ENCODE measurements at regions not wholly inside any gene's neighbourhood (a gene's known extent, or its start where the extent isn't known, plus 50 kb on each side); places are given as distances from the start of the nearest gene placed in this dataset.

DNA sequence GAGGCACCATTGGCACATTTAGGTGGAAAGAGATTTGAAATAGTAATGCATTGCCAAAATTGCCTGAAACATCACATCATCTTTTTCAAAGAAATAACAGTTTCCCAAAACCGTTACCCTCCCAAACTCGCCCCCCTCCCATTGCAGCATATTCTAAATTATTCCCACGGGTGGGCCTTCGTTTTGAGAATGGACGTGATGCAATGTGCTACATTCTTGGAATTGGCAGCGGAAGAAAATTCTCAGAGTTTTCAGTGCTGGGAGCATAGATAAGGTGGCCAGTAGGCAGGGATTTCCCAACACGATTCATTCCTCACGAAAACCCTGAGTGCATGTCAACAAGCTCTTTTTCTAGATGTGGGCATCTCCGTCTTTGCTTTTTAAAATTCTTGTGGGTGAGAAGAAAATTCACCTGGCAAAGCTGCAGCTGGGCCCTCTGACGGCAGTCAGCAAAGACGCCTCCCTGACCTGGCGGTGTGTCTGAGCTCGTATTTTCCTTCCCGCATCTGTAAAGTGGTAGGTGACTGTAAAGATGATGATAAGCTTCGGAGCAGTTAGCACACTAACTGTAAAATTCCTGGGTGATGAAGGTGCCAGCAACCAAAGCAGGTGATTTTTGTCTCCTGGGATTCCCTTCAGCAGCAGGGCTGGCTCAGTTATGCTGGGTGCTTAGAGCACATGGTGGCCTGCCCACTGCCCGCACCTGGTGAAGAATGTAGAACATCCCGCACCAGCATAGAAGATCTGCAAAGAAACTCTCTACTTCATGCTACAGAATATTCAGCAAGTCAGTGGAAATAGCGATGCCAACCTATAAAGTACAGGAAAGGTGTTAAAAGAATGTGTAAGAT, 141.9 kb upstream of the KLF6 start (continued):
- TF ChIP-seq RBBP5 (IDR thresholded peaks at IDR 0.05; ENCODE audit: borderline replicate concordance, insufficient read depth, low read length, poor library complexity, severe bottlenecking) (peak; percentile 80), ZNF584 (CRISPR knock-in tag; IDR thresholded peaks at IDR 0.05; ENCODE audit: low read depth) (peak; percentile 66; the same call in 1 of the 2 replicates), MXI1 (IDR thresholded peaks at IDR 0.05; ENCODE audit: low read depth, low read length) (no peak), CSDE1 (IDR thresholded peaks at IDR 0.05) (no peak), MYNN (IDR thresholded peaks at IDR 0.05) (peak; percentile 68; the same call in 1 of the 2 replicates), MYNN (CRISPR knock-in tag; IDR thresholded peaks at IDR 0.05) (no peak), SMARCB1 (IDR thresholded peaks at IDR 0.05; ENCODE audit: insufficient read length, low read depth) (no peak), FOXP1 (CRISPR knock-in tag; IDR thresholded peaks at IDR 0.05) (no peak), SP1 (CRISPR knock-in tag; IDR thresholded peaks at IDR 0.05) (no peak), RHOXF2B (CRISPR knock-in tag; conservative IDR thresholded peaks at IDR 0.05) (no peak), SPI1 (IDR thresholded peaks at IDR 0.05; ENCODE audit: borderline replicate concordance, low read depth, low read length) (no peak), ZBTB7A (IDR thresholded peaks at IDR 0.05; ENCODE audit: borderline replicate concordance, control insufficient read depth, low read depth, low read length) (no peak), SUPT5H (IDR thresholded peaks at IDR 0.05) (no peak), ZNF696 (CRISPR knock-in tag; conservative IDR thresholded peaks at IDR 0.05) (no peak), ZNF830 (CRISPR knock-in tag; IDR thresholded peaks at IDR 0.05) (no peak), PTBP1 (IDR thresholded peaks at IDR 0.05; ENCODE audit: low read depth, low read length) (no peak), HNRNPLL (IDR thresholded peaks at IDR 0.05; ENCODE audit: low read depth, low read length, poor library complexity, severe bottlenecking) (no peak), MTA1 (IDR thresholded peaks at IDR 0.05; ENCODE audit: borderline replicate concordance) (0 out of 2 replicates have a peak, but pooled peaks have one; percentile 40), POLR3G (IDR thresholded peaks at IDR 0.05; ENCODE audit: extremely low read depth, insufficient read length, insufficient replicate concordance) (no peak), SMARCA5 (IDR thresholded peaks at IDR 0.05) (no peak), TCF7 (IDR thresholded peaks at IDR 0.05; ENCODE audit: borderline replicate concordance) (no peak; the same call in 1 of the 2 replicates), ZNF165 (CRISPR knock-in tag; IDR thresholded peaks at IDR 0.05; ENCODE audit: borderline replicate concordance) (no peak)
- TF ChIP-seq, protein P1, sequence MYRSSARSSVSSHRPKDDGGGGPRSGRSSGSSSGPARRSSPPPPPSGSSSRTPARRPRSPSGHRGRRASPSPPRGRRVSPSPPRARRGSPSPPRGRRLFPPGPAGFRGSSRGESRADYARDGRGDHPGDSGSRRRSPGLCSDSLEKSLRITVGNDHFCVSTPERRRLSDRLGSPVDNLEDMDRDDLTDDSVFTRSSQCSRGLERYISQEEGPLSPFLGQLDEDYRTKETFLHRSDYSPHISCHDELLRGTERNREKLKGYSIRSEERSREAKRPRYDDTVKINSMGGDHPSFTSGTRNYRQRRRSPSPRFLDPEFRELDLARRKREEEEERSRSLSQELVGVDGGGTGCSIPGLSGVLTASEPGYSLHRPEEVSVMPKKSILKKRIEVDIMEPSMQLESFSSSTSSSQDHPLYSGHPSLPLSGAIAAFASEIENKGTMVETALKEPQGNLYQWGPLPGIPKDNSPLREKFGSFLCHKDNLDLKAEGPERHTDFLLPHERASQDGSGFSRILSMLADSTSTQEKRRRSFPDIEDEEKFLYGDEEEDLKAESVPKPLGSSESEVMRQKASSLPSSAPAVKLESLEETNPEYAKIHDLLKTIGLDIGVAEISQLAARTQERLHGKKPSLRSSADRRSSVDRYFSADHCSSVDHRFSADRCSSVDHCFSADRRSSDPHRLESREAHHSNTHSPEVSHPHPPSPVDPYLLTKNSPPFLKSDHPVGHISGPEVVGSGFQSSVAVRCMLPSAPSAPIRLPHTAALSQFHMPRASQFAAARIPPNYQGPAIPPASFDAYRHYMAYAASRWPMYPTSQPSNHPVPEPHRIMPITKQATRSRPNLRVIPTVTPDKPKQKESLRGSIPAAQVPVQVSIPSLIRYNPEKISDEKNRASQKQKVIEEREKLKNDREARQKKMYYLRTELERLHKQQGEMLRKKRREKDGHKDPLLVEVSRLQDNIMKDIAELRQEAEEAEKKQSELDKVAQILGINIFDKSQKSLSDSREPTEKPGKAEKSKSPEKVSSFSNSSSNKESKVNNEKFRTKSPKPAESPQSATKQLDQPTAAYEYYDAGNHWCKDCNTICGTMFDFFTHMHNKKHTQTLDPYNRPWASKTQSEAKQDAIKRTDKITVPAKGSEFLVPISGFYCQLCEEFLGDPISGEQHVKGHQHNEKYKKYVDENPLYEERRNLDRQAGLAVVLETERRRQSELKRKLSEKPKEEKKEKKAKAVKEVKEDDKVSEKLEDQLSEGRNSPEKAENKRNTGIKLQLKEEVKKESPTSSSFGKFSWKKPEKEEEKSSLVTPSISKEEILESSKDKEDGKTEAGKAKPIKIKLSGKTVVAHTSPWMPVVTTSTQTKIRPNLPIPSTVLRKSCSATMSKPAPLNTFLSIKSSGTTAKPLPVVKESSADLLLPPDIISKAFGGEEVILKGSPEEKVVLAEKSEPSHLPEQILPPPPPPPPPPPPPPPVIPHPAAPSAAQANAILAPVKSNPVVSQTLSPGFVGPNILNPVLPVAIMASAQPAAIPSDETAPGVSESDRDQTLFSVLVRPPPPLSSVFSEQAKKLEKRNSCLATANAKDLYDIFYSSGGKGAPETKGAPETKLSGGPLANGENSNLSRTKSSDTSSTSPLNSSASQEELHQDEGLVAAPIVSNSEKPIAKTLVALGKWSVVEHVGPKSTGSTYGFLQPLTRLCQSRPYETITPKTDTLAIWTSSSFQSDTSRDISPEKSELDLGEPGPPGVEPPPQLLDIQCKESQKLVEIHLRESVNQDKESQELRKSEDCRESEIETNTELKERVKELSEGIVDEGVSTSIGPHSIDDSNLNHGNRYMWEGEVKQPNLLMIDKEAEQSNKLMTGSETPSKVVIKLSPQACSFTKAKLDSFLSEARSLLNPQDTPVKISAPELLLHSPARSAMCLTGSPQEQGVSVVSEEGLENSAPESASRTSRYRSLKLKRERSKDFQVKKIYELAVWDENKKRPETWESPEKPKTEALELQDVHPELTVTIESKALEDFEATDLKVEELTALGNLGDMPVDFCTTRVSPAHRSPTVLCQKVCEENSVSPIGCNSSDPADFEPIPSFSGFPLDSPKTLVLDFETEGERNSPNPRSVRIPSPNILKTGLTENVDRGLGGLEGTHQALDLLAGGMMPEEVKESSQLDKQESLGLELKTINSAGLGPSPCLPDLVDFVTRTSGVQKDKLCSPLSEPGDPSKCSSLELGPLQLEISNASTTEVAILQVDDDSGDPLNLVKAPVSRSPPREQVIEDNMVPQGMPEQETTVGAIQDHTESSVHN (IDR thresholded peaks at IDR 0.05; ENCODE audit: borderline replicate concordance in 1 of 2, low read depth in 1 of 2) = peak in 1 of 2 experiments; percentile 77; a peak in 1 of 4 replicates

All from K562 (cell line).